ENCODE measurements at regions not wholly inside any gene's neighbourhood (a gene's known extent, or its start where the extent isn't known, plus 50 kb on each side); places are given as distances from the start of the nearest gene placed in this dataset.

DNA sequence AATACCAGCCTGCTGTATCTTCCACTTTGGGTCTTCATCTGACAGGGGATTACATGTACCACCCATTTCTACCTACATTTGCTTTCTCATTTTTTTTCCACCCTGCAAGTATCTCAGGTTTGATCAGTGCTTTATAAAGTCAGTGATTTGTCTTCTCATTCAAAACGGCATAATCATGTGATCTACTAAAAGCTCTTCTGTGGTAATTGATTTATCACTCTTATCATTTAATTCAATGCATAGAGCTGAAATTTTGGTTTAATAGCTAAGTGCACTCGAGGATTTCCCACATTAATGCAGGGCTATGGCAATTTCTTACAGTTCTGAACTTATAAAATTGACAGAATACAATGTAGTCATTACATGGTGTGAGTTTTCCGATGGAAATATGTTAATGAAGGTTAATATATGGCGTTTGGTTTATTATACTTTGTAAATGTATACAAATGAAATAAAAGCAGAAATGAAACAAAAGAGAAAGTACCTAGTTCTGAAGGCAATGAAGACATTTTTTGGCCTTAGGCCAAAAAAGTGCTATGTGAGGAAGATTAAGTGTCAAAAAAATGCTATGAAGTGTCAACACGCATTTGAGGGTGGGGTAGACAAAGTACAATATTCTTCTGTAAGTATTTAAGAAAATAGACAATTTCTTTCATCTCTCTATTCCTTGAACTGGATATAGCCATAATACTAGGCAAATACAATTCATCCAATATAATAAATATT is 457.3 kb downstream of the ETV1 start:
- Histone ChIP-seq H3K4me3 (no peak overlapping the region), H3K27ac (no peak overlapping the region), H3K4me1 (replicated peaks in 1 of 2) (peaks cover 4 to 5% of the 10 kb centered on the region in 2 donors)
- peak in 2 of 8 experiments; percentile 24 to 25 for ATAC-seq (replicated peaks in 6 of 8)
- 36 to 91% (median 83%) methylated on average over 2 to 5 of the region's 5 CpGs for WGBS, 10 experiments
- in situ Hi-C loops (cut with MboI; ENCODE audit: low pct_unique_long_range_greater_than_20kb in 2 of 9, low sequenced_read_pairs in 9 of 9, unreplicated experiment in 9 of 9): no loop called here

DNA sequence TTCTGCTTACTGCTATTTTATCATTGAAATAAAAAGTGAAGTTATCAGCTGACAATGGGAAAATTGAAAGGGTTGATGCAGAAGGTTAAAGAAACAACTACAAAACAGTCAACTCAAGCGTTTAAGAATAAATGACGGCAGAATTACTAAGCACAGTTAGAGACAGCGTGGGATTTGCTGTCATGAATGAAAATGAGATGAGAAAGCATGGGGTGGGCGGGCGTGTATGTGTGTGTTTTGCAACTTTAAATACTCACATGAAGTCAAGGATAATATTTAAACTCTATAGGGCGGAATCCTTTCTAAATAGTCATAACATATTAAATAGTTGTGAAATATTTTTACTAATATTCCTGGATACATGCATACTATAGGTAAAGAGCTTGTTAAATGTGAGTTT is 450.8 kb downstream of the ETV1 start:
- Histone ChIP-seq H3K27ac (no peak overlapping the region), H3K4me1 (replicated peaks in 1 of 2) (peaks cover 0 to 5% of the 10 kb centered on the region in 2 donors), H3K4me3 (no peak overlapping the region)
- in situ Hi-C loops (cut with MboI; ENCODE audit: low pct_unique_long_range_greater_than_20kb in 2 of 9, low sequenced_read_pairs in 9 of 9, unreplicated experiment in 9 of 9): no loop called here
- WGBS, 10 experiments: 26 to 88% (median 76%) methylated on average over 3 to 6 of the region's 6 CpGs; no CpG with 5 or more reads in 1 of the 10 experiments
- ATAC-seq (replicated peaks in 6 of 8): peak in 3 of 8 experiments; percentile 33 to 35 (median 34)

DNA sequence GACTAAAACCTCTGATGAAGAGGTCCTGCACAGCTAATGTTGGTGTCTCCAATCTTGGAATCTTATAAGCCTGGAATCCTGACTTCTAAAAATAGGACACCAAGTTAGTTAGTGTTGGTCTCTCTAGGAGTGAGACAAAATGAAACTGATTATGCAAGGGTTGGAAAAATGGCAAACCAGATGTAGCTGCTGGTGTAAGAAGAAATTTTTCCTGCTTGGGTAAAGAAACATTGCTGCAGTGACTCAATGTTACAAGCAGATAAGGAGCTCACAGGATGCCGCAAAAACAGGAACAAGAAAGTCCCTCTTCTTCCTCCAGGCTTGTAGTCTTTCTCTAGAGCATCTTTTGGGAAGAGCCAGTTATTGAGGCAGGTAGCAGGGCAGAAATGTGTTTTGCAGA is 449.0 kb downstream of the ETV1 start:
- no peak overlapping the region for H3K4me3 ChIP-seq
- no peak overlapping the region for H3K27ac ChIP-seq
- ATAC-seq (replicated peaks in 6 of 8): no peak
- peaks cover 0 to 5% of the 10 kb centered on the region in 2 donors for H3K4me1 ChIP-seq (replicated peaks in 1 of 2)
- 62 to 100% (median 100%) methylated on average over 1 of the region's 1 CpG; no CpG with 5 or more reads in 3 of the 10 experiments for WGBS, 10 experiments
- in situ Hi-C loops (cut with MboI; ENCODE audit: low pct_unique_long_range_greater_than_20kb in 2 of 9, low sequenced_read_pairs in 9 of 9, unreplicated experiment in 9 of 9): no loop called here

DNA sequence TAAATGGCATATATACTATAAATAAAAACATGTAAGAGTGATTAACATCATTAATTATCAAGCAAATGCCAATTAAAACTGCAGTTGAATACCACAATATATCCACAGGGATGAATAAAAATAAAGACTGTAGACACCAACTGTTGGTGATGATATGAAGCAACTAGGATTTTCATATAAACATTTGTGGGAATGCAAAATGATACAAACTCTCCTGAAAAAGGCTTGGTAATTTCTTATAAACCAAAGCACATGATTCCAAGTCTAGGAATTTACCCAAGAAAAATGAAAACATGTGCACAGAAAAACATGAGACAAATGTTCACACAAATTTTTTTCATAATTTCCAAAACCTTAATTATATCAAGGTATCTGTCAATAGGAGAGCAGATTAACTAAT is 448.1 kb downstream of the ETV1 start:
- no peak for ATAC-seq (replicated peaks in 6 of 8)
- Histone ChIP-seq H3K4me3 (no peak overlapping the region), H3K27ac (no peak overlapping the region), H3K4me1 (replicated peaks in 1 of 2) (peaks cover 0 to 5% of the 10 kb centered on the region in 2 donors)
- in situ Hi-C loops (cut with MboI; ENCODE audit: low pct_unique_long_range_greater_than_20kb in 2 of 9, low sequenced_read_pairs in 9 of 9, unreplicated experiment in 9 of 9): no loop called here

DNA sequence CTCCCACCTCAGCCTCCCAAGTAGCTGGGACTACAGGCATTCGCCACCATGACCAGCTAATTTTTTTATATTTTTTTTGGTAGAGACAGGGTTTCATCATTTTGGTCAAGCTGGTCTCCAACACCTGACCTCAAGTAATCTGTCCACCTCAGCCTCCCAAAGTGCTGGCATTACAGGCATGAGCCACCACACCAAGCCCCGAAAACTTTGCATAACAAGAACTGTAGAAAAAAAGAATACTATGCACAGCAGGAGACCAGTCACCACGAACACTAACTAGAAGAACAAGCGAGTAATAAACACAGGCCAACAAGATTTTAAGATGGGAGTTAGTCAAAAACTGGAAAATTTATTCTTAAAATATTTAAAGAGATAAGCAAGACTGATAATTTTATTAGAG is 447.0 kb downstream of the ETV1 start:
- in situ Hi-C loops (cut with MboI; ENCODE audit: low pct_unique_long_range_greater_than_20kb in 2 of 9, low sequenced_read_pairs in 9 of 9, unreplicated experiment in 9 of 9): no loop called here
- H3K4me3 ChIP-seq: no peak overlapping the region
- no peak for ATAC-seq (replicated peaks in 6 of 8)
- WGBS, 10 experiments: 74 to 89% (median 81%) methylated on average over 2 to 4 of the region's 4 CpGs; no CpG with 5 or more reads in 1 of the 10 experiments
- peaks cover 0 to 5% of the 10 kb centered on the region in 2 donors for H3K4me1 ChIP-seq (replicated peaks in 1 of 2)
- no peak overlapping the region for H3K27ac ChIP-seq

GRCh38 chr7:13551503-13551902 is 438.0 kb downstream of the ETV1 start:
- Histone ChIP-seq H3K4me1 (replicated peaks in 1 of 2) (peaks cover 0 to 9% of the 10 kb centered on the region in 2 donors), H3K4me3 (no peak overlapping the region), H3K27ac (no peak overlapping the region)
- in situ Hi-C loops (cut with MboI; ENCODE audit: low pct_unique_long_range_greater_than_20kb in 2 of 9, low sequenced_read_pairs in 9 of 9, unreplicated experiment in 9 of 9): no loop called here
- 19 to 86% (median 56%) methylated on average over 1 to 3 of the region's 3 CpGs; no CpG with 5 or more reads in 3 of the 10 experiments for WGBS, 10 experiments
- ATAC-seq (replicated peaks in 6 of 8): peak; percentile 30 to 99 (median 97)

GRCh38 chr7:13560441-13560840 is 429.0 kb downstream of the ETV1 start:
- Histone ChIP-seq H3K27ac (no peak overlapping the region), H3K4me3 (no peak overlapping the region), H3K4me1 (replicated peaks in 1 of 2) (peaks cover 0 to 5% of the 10 kb centered on the region in 2 donors)
- ATAC-seq (replicated peaks in 6 of 8): peak in 1 of 8 experiments; percentile 48
- in situ Hi-C loops (cut with MboI; ENCODE audit: low pct_unique_long_range_greater_than_20kb in 2 of 9, low sequenced_read_pairs in 9 of 9, unreplicated experiment in 9 of 9): no loop called here

DNA sequence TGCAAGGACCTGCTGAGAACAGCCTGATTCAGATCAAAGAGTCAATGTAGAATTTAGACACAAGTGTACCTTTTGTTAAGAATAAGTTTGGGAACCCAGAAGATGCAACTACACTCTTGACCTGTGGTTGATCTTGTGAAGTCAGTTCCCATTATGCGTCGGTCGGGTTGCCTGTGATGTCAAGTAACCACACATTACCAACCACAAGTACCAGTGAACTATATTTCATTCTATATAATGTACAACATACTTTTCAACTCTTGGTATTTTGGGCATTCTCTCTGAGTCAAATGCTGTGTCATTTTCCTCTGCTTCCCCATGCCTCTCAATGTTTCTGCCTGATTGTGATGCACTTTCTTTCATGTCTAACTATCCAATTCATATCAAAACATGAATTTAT is 426.2 kb downstream of the ETV1 start:
- WGBS, 10 experiments: 81 to 100% (median 94%) methylated on average over 2 to 3 of the region's 3 CpGs; no CpG with 5 or more reads in 1 of the 10 experiments
- Histone ChIP-seq H3K4me3 (no peak overlapping the region), H3K27ac (no peak overlapping the region), H3K4me1 (replicated peaks in 1 of 2) (peaks cover 0 to 5% of the 10 kb centered on the region in 2 donors)
- in situ Hi-C loops (cut with MboI; ENCODE audit: low pct_unique_long_range_greater_than_20kb in 2 of 9, low sequenced_read_pairs in 9 of 9, unreplicated experiment in 9 of 9): no loop called here
- no peak for ATAC-seq (replicated peaks in 6 of 8)

GRCh38 chr7:13563680-13564079 is 425.8 kb downstream of the ETV1 start:
- ATAC-seq (replicated peaks in 6 of 8): no peak
- H3K27ac ChIP-seq: no peak overlapping the region
- H3K4me1 ChIP-seq (replicated peaks in 1 of 2): peaks cover 0 to under 1% of the 10 kb centered on the region in 2 donors
- 60 to 100% (median 92%) methylated on average over 1 to 5 of the region's 5 CpGs; no CpG with 5 or more reads in 3 of the 10 experiments for WGBS, 10 experiments
- no peak overlapping the region for H3K4me3 ChIP-seq
- in situ Hi-C loops (cut with MboI; ENCODE audit: low pct_unique_long_range_greater_than_20kb in 2 of 9, low sequenced_read_pairs in 9 of 9, unreplicated experiment in 9 of 9): no loop called here

DNA sequence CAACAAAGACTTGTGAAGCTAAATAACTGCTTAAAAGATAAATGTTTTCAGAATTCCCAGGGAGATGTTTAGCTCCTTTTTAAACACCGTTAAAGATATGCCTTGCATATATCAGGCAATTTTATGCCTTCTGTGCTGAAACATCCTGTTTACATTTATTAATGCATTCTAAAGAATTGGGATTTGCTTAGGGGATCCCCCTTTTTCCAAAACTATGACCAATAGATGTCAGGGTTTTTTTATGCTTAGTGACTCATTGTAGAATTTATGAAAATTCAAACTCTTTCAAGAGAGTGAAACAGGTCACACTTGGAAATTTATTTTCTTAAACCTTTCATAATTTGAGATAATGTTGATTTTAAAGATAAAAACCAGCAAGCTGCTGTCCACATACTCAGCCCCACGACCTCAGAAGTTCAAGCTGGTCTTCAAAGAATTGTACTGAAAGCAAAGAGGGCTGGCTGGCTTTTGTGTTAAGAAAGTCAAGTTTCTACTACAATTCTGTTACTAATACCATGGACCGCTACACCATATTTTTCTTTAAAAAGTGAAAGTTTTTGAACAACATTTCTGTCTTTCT is 411.8 kb downstream of the ETV1 start:
- 0 to 78% (median 53%) methylated on average over 1 to 3 of the region's 3 CpGs for WGBS, 10 experiments

GRCh38 chr7:13578294-13578693 is 411.2 kb downstream of the ETV1 start:
- H3K27ac ChIP-seq: no peak overlapping the region
- H3K4me1 ChIP-seq (replicated peaks in 1 of 2): no peaks in the 10 kb centered on the region
- no peak for ATAC-seq (replicated peaks in 6 of 8)
- in situ Hi-C loops (cut with MboI; ENCODE audit: low pct_unique_long_range_greater_than_20kb in 2 of 9, low sequenced_read_pairs in 9 of 9, unreplicated experiment in 9 of 9): no loop called here
- 9 to 80% (median 75%) methylated on average over 1 of the region's 1 CpG; no CpG with 5 or more reads in 1 of the 10 experiments for WGBS, 10 experiments
- no peak overlapping the region for H3K4me3 ChIP-seq

More for the DNA sequence above, 411.8 kb downstream of the ETV1 start:
- in situ Hi-C loops (cut with MboI; ENCODE audit: low pct_unique_long_range_greater_than_20kb in 2 of 9, low sequenced_read_pairs in 9 of 9, unreplicated experiment in 9 of 9): no loop called here
- Histone ChIP-seq H3K27ac (no peak overlapping the region), H3K4me3 (no peak overlapping the region), H3K4me1 (replicated peaks in 1 of 2) (no peaks in the 10 kb centered on the region)
- peak in 2 of 8 experiments; percentile 21 to 35 for ATAC-seq (replicated peaks in 6 of 8)

DNA sequence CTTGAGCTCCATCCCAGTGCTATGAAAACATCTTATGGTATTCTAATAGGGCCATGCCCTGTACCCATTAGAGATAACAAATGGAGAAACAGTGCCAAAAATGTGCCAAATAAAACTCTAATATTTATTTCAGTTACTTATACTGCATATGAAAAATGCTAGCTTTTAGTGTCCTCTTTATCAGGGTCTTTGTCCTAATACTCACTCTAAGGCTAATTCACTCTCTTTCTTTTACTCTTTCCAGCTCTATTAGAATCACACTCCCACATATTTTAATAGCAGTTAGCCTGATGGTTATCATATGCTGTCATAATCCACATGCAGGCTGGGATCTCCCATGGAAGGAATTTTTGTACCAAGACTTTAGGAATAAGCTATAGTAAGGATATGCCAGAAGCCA is 408.4 kb downstream of the ETV1 start:
- in situ Hi-C loops (cut with MboI; ENCODE audit: low pct_unique_long_range_greater_than_20kb in 2 of 9, low sequenced_read_pairs in 9 of 9, unreplicated experiment in 9 of 9): no loop called here
- ATAC-seq (replicated peaks in 6 of 8): no peak
- Histone ChIP-seq H3K4me3 (no peak overlapping the region), H3K4me1 (replicated peaks in 1 of 2) (no peaks in the 10 kb centered on the region), H3K27ac (no peak overlapping the region)

DNA sequence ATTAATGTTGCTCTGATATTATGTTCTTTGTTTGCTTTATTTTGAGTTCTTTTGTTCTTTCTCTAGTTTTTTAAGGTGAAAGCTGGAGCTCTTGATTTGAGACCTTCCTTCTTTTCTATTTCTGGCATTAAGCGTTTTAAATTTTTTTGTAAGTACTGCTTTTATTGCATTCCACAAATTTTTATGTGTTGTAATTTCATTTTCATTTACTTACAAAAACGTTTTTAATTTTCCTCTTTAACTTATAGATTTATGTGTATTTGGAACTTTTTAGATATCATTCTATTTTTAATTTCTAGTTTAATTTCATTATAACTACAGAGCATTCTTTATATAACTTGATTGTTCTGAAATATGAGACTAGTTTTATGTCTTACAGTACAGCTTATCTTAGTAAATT is 395.6 kb downstream of the ETV1 start:
- Histone ChIP-seq H3K4me1 (replicated peaks in 1 of 2) (peaks cover 0 to 2% of the 10 kb centered on the region in 2 donors), H3K4me3 (no peak overlapping the region), H3K27ac (no peak overlapping the region)
- ATAC-seq (replicated peaks in 6 of 8): no peak
- WGBS, 10 experiments: 10 to 75% (median 50%) methylated on average over 1 to 2 of the region's 2 CpGs
- in situ Hi-C loops (cut with MboI; ENCODE audit: low pct_unique_long_range_greater_than_20kb in 2 of 9, low sequenced_read_pairs in 9 of 9, unreplicated experiment in 9 of 9): no loop called here

DNA sequence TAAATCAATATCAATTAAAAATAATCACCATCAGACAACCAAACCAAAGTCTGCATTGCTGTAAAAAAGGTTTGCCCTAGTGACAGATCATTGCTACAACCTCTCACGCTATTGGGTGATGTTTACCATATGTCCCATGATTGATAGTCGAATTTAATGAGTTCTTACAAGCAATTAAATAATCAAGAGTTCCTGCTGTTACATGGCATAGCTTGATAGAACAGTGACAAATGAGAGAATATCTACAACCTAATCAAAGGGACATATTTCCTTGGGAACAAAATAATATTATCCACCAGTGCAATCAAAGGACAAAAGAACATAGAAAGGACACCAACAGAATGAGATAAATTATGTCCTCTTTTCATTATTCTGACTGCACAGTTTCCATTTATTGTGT is 387.4 kb downstream of the ETV1 start:
- ATAC-seq (replicated peaks in 6 of 8): peak in 5 of 8 experiments; percentile 27 to 53 (median 42)
- in situ Hi-C loops (cut with MboI; ENCODE audit: low pct_unique_long_range_greater_than_20kb in 2 of 9, low sequenced_read_pairs in 9 of 9, unreplicated experiment in 9 of 9): no loop called here
- H3K27ac ChIP-seq: no peak overlapping the region
- H3K4me1 ChIP-seq (replicated peaks in 1 of 2): peaks cover 0 to 2% of the 10 kb centered on the region in 2 donors
- H3K4me3 ChIP-seq: no peak overlapping the region
- WGBS, 10 experiments: 0 to 100% (median 69%) methylated on average over 1 to 2 of the region's 2 CpGs; no CpG with 5 or more reads in 2 of the 10 experiments

Measured in motor neuron (in vitro differentiated cells).